GM12878 (cell line): ENCODE measurements at regions not wholly inside any gene's neighbourhood (a gene's known extent, or its start where the extent isn't known, plus 50 kb on each side); places are given as distances from the start of the nearest gene placed in this dataset.

Experiments used
- ATAC-seq: fragments of 200-7000 bp; cut with Tn5 transposase; 3 replicates; pipeline ENCODE4 v1.9.1; 2020; ENCODE audit warnings: mild to moderate bottlenecking, moderate library complexity
- BruUV-seq: library from RNA; stranded (reverse); fragments of 400-500 nt; replicated peaks from 2 replicates; lab custom pipeline; 2021; lab: Mats Ljungman, UMichigan
- CTCF ChIA-PET: fragments of 300-600 bp; sonication (Branson Sonifier 250); formaldehyde crosslinking; extraction: SDS; loops from one replicate; lab custom pipeline; 2021; ENCODE audit warnings: inconsistent platforms; lab: Yijun Ruan, JAX
- POLR2A ChIA-PET: fragments of 350-600 bp; formaldehyde crosslinking; extraction: SDS; loops from one replicate; lab custom pipeline; 2021; ENCODE audit warnings: inconsistent platforms; lab: Charles Lee
- RAD21 ChIA-PET: fragments of 300-600 bp; sonication (Branson Sonifier 250); formaldehyde crosslinking; loops from one replicate; lab custom pipeline; 2023; ENCODE audit warnings: antibody characterized with exemption; ENCODE audit not compliant: unreplicated experiment; lab: Charles Lee
- SMC1A ChIA-PET: fragments of 300-600 bp; sonication (Branson Sonifier 250); formaldehyde crosslinking; loops from one replicate; lab custom pipeline; 2023; ENCODE audit not compliant: unreplicated experiment, uncharacterized antibody; lab: Charles Lee
- DNase-seq: peaks from one replicate; pipeline ENCODE4 v3.0.0-alpha.2; 2011; ENCODE audit warnings: low read depth, low spot score
- FAIRE-seq: peaks from 3 replicates; lab custom pipeline; 2011; peaks lifted over from hg19 to GRCh38; lab: Jason Lieb, UNC
- H2AFZ ChIP-seq: 2 replicates; pipeline ENCODE4 v1.6.0; 2011; ENCODE audit warnings: low read depth, low read length, control low read depth; ENCODE audit not compliant: control insufficient read depth
- H3K27ac ChIP-seq: 2 replicates; pipeline ENCODE4 v1.5.1; 2011; ENCODE audit warnings: control low read depth; ENCODE audit not compliant: control insufficient read depth, insufficient read depth
- H3K27me3 ChIP-seq, 2 experiments: replicated peaks in 1 of 2; 2 replicates each; pipeline versions ENCODE4 v1.6.0 to v1.6.1; 2011; ENCODE audit warnings: low read length in 1 of 2; ENCODE audit not compliant: control insufficient read depth in 2 of 2, insufficient read depth in 2 of 2
- H3K36me3 ChIP-seq, 2 experiments: 2 replicates each; pipeline ENCODE4 v1.5.1; 2011; ENCODE audit warnings: low read length in 1 of 2; ENCODE audit not compliant: control insufficient read depth in 2 of 2, insufficient read depth in 2 of 2
- H3K4me1 ChIP-seq: 2 replicates; pipeline ENCODE4 v1.6.1; 2011; ENCODE audit warnings: mild to moderate bottlenecking, low read length, moderate library complexity, mixed read lengths; ENCODE audit not compliant: control insufficient read depth, insufficient read depth
- H3K4me2 ChIP-seq: 2 replicates; pipeline ENCODE4 v1.6.0; 2011; ENCODE audit warnings: control low read depth; ENCODE audit not compliant: control insufficient read depth, insufficient read depth
- H3K4me3 ChIP-seq: fragments of 200-600 bp; sonication (generic); 2 replicates; pipeline ENCODE4 v1.5.1; 2016
- H3K79me2 ChIP-seq: 2 replicates; pipeline ENCODE4 v1.6.0; 2011; ENCODE audit warnings: low read length; ENCODE audit not compliant: control insufficient read depth, insufficient read depth
- H3K9ac ChIP-seq: 2 replicates; pipeline ENCODE4 v1.8.0; 2011; ENCODE audit warnings: low read length, control low read depth, mixed read lengths; ENCODE audit not compliant: control insufficient read depth, insufficient read depth
- H3K9me3 ChIP-seq: replicated peaks from 3 replicates; pipeline ENCODE4 v1.5.1; 2011; ENCODE audit warnings: mild to moderate bottlenecking, low read length; ENCODE audit not compliant: control insufficient read depth, insufficient read depth
- H4K20me1 ChIP-seq: 2 replicates; pipeline ENCODE4 v1.6.0; 2011; ENCODE audit not compliant: control insufficient read depth, insufficient read depth
- ATF7 ChIP-seq: fragments of 450-650 bp; IDR thresholded peaks from 2 replicates; pipeline ENCODE4 v1.6.1; 2016; ENCODE audit warnings: low read depth, mild to moderate bottlenecking
- BCL11A ChIP-seq: IDR thresholded peaks from 2 replicates; pipeline ENCODE4 v1.6.1; 2011; ENCODE audit warnings: low read depth, low read length
- FOXM1 ChIP-seq: IDR thresholded peaks from 2 replicates; pipeline ENCODE4 v1.6.1; 2012; ENCODE audit warnings: low read depth, mild to moderate bottlenecking, inconsistent platforms, low read length, moderate library complexity
- JUND ChIP-seq: IDR thresholded peaks from 2 replicates; pipeline ENCODE4 v1.6.1; 2012; ENCODE audit warnings: low read depth, mild to moderate bottlenecking, low read length, improper control_type of control experiment, moderate library complexity
- MYB ChIP-seq: fragments of 150-350 bp; IDR thresholded peaks from 2 replicates; pipeline ENCODE4 v1.6.1; 2014; ENCODE audit warnings: mild to moderate bottlenecking, low read depth, low read length, borderline replicate concordance
- NR2C2 ChIP-seq: IDR thresholded peaks from 2 replicates; pipeline ENCODE4 v1.6.1; 2011; ENCODE audit warnings: borderline replicate concordance, low read depth; ENCODE audit not compliant: control insufficient read depth, insufficient read length
- RAD51 ChIP-seq: fragments of 450-650 bp; IDR thresholded peaks from 2 replicates; pipeline ENCODE4 v1.6.1; 2016; ENCODE audit warnings: moderate library complexity, mild to moderate bottlenecking, inconsistent platforms
- RUNX3 ChIP-seq: IDR thresholded peaks from 2 replicates; pipeline ENCODE4 v1.6.1; 2012; ENCODE audit warnings: low read length, inconsistent platforms
- SIN3A ChIP-seq: IDR thresholded peaks from 2 replicates; pipeline ENCODE4 v1.6.1; 2012; ENCODE audit warnings: low read depth, low read length, improper control_type of control experiment
- STAT1 ChIP-seq: fragments of 450-650 bp; conservative IDR thresholded peaks from 2 replicates; pipeline ENCODE4 v1.6.1; 2014; ENCODE audit warnings: antibody characterized with exemption, mild to moderate bottlenecking
- SUPT20H ChIP-seq: IDR thresholded peaks from 2 replicates; pipeline ENCODE4 v1.6.1; 2011; ENCODE audit warnings: low read depth, mild to moderate bottlenecking, low read length, moderate library complexity, borderline replicate concordance; ENCODE audit not compliant: control insufficient read depth
- TCF12 ChIP-seq: IDR thresholded peaks from 2 replicates; pipeline ENCODE4 v1.6.1; 2011; ENCODE audit warnings: low read depth, mild to moderate bottlenecking, low read length
- WRNIP1 ChIP-seq: IDR thresholded peaks from 2 replicates; pipeline ENCODE4 v1.6.1; 2011; ENCODE audit warnings: low read depth, low read length, improper control_type of control experiment, borderline replicate concordance
- ZNF274 ChIP-seq: IDR thresholded peaks from one replicate; pipeline ENCODE4 v1.8.0; 2011; ENCODE audit not compliant: insufficient read length, insufficient read depth
- WGBS: methylation state at CpG from one replicate; pipeline ENCODE4 v1.1.6; 2016; ENCODE audit warnings: low lambda C conversion rate; ENCODE audit not compliant: insufficient replicate concordance, insufficient coverage; ENCODE audit errors: missing lambda C conversion rate; 5-methylcytosine and 5-hydroxymethylcytosine counted together
- in situ Hi-C: fragments of 300-500 bp; cut with MboI; formaldehyde crosslinking; loops from 9 replicates; pipeline ENCODE4 v1.14.3; 2018; ENCODE audit warnings: mixed read lengths
- intact Hi-C: fragments of 100-400 bp; cut with micrococcal nuclease; formaldehyde crosslinking; loops from one replicate; pipeline ENCODE4 v1.14.2; 2022; ENCODE audit not compliant: unreplicated experiment
- TF ChIP-seq, protein P1 (sequence below): fragments of 450-650 bp; formaldehyde crosslinking; IDR thresholded peaks from 2 replicates; pipeline ENCODE4 v1.4.0; 2020; ENCODE audit warnings: mild to moderate bottlenecking, moderate library complexity
- TF ChIP-seq, protein P2 (sequence below): IDR thresholded peaks from 2 replicates; pipeline ENCODE4 v1.6.1; 2012; ENCODE audit warnings: mild to moderate bottlenecking, low read depth, low read length
- TF ChIP-seq, protein P3 (sequence below): IDR thresholded peaks from 2 replicates; pipeline ENCODE4 v1.6.1; 2012; ENCODE audit warnings: low read depth, low read length, improper control_type of control experiment
- TF ChIP-seq, protein P4 (sequence below): fragments of 450-650 bp; IDR thresholded peaks from 2 replicates; pipeline ENCODE4 v1.6.1; 2016; ENCODE audit warnings: mild to moderate bottlenecking

DNA sequence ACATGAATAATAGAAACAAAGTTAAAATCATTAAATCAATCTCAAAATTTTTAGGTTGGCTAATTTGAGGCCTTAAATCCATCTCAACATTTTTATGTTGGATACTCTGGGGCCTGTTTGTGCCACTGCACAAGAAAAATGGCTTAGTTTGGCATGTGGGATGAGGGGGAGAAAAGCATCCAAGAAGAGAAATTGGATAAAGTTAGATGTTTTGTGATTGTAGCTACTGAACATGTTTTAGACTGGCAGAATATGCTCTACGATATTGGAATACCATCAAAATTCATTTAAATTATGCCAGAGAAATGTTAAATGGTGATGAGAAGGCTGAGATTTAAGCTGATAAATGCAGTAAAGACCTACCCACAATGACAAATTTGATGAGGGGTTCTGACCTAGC lies 376.9 kb downstream of the CXXC4 start:
- Histone ChIP-seq H3K27me3 (no peaks in the 10 kb centered on the region), H4K20me1 (no peaks in the 10 kb centered on the region), H3K4me2 (no peak overlapping the region), H2AFZ (no peak overlapping the region), H3K27ac (no peak overlapping the region), H3K36me3 (no peaks in the 10 kb centered on the region), H3K9me3 (no peaks in the 10 kb centered on the region; the same call in 2 of the 3 replicates), H3K9ac (no peak overlapping the region), H3K4me1 (no peaks in the 10 kb centered on the region), H3K4me3 (no peak overlapping the region), H3K79me2 (no peaks in the 10 kb centered on the region)
- no peak for TF ChIP-seq BCL11A
- TF ChIP-seq TCF12: no peak
- no peak for TF ChIP-seq ZNF274
- TF ChIP-seq RUNX3: no peak
- no peak for TF ChIP-seq NR2C2
- TF ChIP-seq, protein P1, sequence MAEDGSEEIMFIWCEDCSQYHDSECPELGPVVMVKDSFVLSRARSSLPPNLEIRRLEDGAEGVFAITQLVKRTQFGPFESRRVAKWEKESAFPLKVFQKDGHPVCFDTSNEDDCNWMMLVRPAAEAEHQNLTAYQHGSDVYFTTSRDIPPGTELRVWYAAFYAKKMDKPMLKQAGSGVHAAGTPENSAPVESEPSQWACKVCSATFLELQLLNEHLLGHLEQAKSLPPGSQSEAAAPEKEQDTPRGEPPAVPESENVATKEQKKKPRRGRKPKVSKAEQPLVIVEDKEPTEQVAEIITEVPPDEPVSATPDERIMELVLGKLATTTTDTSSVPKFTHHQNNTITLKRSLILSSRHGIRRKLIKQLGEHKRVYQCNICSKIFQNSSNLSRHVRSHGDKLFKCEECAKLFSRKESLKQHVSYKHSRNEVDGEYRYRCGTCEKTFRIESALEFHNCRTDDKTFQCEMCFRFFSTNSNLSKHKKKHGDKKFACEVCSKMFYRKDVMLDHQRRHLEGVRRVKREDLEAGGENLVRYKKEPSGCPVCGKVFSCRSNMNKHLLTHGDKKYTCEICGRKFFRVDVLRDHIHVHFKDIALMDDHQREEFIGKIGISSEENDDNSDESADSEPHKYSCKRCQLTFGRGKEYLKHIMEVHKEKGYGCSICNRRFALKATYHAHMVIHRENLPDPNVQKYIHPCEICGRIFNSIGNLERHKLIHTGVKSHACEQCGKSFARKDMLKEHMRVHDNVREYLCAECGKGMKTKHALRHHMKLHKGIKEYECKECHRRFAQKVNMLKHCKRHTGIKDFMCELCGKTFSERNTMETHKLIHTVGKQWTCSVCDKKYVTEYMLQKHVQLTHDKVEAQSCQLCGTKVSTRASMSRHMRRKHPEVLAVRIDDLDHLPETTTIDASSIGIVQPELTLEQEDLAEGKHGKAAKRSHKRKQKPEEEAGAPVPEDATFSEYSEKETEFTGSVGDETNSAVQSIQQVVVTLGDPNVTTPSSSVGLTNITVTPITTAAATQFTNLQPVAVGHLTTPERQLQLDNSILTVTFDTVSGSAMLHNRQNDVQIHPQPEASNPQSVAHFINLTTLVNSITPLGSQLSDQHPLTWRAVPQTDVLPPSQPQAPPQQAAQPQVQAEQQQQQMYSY (CRISPR knock-in tag): no peak
- no peak for TF ChIP-seq JUND
- no peak for TF ChIP-seq ATF7
- TF ChIP-seq STAT1: no peak
- TF ChIP-seq WRNIP1: no peak
- TF ChIP-seq, protein P2, sequence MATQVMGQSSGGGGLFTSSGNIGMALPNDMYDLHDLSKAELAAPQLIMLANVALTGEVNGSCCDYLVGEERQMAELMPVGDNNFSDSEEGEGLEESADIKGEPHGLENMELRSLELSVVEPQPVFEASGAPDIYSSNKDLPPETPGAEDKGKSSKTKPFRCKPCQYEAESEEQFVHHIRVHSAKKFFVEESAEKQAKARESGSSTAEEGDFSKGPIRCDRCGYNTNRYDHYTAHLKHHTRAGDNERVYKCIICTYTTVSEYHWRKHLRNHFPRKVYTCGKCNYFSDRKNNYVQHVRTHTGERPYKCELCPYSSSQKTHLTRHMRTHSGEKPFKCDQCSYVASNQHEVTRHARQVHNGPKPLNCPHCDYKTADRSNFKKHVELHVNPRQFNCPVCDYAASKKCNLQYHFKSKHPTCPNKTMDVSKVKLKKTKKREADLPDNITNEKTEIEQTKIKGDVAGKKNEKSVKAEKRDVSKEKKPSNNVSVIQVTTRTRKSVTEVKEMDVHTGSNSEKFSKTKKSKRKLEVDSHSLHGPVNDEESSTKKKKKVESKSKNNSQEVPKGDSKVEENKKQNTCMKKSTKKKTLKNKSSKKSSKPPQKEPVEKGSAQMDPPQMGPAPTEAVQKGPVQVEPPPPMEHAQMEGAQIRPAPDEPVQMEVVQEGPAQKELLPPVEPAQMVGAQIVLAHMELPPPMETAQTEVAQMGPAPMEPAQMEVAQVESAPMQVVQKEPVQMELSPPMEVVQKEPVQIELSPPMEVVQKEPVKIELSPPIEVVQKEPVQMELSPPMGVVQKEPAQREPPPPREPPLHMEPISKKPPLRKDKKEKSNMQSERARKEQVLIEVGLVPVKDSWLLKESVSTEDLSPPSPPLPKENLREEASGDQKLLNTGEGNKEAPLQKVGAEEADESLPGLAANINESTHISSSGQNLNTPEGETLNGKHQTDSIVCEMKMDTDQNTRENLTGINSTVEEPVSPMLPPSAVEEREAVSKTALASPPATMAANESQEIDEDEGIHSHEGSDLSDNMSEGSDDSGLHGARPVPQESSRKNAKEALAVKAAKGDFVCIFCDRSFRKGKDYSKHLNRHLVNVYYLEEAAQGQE: no peak
- TF ChIP-seq, protein P3, sequence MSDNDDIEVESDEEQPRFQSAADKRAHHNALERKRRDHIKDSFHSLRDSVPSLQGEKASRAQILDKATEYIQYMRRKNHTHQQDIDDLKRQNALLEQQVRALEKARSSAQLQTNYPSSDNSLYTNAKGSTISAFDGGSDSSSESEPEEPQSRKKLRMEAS: no peak
- no peak for TF ChIP-seq FOXM1
- no peak for TF ChIP-seq SIN3A
- no peak for TF ChIP-seq SUPT20H
- TF ChIP-seq, protein P4, sequence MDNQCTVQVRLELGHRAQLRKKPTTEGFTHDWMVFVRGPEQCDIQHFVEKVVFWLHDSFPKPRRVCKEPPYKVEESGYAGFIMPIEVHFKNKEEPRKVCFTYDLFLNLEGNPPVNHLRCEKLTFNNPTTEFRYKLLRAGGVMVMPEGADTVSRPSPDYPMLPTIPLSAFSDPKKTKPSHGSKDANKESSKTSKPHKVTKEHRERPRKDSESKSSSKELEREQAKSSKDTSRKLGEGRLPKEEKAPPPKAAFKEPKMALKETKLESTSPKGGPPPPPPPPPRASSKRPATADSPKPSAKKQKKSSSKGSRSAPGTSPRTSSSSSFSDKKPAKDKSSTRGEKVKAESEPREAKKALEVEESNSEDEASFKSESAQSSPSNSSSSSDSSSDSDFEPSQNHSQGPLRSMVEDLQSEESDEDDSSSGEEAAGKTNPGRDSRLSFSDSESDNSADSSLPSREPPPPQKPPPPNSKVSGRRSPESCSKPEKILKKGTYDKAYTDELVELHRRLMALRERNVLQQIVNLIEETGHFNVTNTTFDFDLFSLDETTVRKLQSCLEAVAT: no peak
- no peak for TF ChIP-seq RAD51
- TF ChIP-seq MYB: no peak
- intact Hi-C loops (no loop called here), in situ Hi-C loops (no loop called here)
- 0% methylated on average over 1 of the region's 1 CpG for WGBS
- DNase-seq (no peak), ATAC-seq (no peak), FAIRE-seq (no peak)
- ChIA-PET POLR2A (no interaction called here), SMC1A (no interaction called here), CTCF (no interaction called here), RAD21 (no interaction called here)
- BruUV-seq: no TSS peak
